ENCODE measurements at regions not wholly inside any gene's neighbourhood (a gene's known extent, or its start where the extent isn't known, plus 50 kb on each side); places are given as distances from the start of the nearest gene placed in this dataset.

- intact Hi-C loops (cut with micrococcal nuclease), result no loop called here
Observed at GRCh38 chr3:175895731-175896130, 1036.6 kb downstream of the NAALADL2 start.

DNA sequence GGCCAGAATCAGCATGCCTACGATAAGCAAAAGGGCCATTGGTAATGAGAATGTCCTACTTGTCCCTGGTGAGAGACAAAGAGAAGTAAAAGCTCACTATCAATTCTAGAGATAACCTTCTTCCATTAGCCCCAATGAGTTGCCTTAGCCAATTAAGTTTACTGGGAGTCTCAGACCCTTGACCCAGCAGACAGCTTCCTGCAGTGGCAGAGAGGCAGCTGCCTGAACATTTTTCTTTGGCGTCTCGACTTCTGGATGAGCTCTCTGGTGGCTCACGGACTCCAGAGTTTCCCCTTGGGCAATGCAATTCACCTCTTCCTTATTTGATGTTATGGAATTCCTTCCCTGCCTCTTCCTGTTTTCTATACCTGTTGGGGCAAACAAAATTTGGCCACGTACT lies 1034.4 kb downstream of the NAALADL2 start:
- intact Hi-C loops (cut with micrococcal nuclease), result no loop called here

GRCh38 chr3:175890066-175890465 lies 1030.9 kb downstream of the NAALADL2 start:
- intact Hi-C loops (cut with micrococcal nuclease), result no loop called here

- intact Hi-C loops (cut with micrococcal nuclease), result no loop called here
Observed at GRCh38 chr3:175885231-175885766, 1026.2 kb downstream of the NAALADL2 start.

DNA sequence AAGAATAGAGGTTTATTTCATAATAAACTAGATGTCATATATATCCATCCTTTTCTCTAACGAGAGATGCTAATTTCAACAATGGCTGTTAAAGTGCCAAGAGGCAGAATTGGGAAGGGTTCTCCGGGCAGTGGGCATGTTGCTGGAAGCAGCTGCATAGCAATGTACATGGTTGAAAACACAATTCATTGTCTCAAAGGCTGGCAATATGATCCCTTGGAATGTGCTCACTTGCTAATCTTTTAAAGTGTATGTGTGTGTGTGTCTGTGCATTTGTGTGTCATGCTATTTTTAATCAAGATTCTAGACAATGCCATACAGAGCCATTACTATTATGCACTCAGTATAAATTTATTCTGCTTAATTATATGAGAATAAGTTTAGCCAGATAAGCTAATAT lies 1020.3 kb downstream of the NAALADL2 start:
- intact Hi-C loops (cut with micrococcal nuclease), result no loop called here

DNA sequence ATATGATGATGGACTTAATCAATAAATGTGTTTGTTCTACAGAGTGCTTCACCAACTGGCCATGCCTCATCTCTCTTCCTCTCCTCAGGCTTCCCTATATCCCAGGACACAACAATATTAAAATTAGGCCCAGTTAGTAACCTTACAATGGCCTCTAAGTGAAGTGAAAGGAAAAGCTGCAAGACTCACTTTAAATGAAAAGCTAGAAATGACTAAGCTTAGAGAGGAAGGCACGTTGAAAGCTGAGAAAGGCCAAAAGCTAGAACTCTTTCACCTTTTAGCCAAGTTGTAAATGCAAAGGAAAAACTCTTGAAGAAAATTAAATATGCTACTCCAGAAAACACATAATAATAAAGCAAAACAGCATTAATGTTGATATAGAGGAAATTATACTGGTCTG lies 1010.3 kb downstream of the NAALADL2 start:
- intact Hi-C loops (cut with micrococcal nuclease), result no loop called here

DNA sequence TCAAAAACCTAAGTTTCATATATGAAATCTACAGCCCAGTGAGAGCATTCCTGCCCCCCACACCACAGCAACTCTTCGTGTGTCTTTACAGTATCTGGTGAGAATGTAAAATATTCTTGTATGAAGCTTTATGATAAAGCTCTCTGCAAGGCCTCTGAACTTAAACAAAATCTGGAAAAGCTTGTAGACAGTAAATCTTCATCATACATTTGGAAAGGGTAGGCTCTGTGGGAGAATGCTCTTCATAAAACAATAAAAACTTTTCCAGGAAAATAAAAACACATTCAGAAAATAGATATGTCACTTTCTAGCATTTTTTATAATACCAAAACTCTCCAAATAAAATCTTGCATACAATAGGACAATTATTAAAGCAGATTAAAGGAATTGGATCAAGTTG lies 1009.5 kb downstream of the NAALADL2 start:
- intact Hi-C loops (cut with micrococcal nuclease), result no loop called here

GRCh38 chr3:175865724-175866123 lies 1006.6 kb downstream of the NAALADL2 start:
- intact Hi-C loops (cut with micrococcal nuclease), result no loop called here

DNA sequence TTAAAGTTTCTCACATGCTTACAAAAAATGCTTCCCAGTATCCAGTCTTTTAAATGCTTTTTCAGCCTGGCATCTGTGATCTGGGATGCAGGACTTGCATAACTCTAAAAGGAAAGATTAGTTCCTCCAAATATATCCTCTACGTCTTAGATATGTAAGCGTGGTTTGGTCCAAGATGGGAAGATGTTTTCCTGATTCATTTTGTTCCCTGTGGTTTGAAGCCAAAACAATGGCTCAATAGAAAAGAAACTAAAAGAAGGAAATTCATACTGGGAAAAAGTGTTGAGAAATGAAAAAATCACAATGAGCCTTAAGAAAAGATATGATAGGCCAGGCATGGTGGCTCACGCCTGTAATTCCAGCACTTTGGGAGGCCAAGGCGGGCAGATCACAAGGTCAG lies 1002.8 kb downstream of the NAALADL2 start:
- intact Hi-C loops (cut with micrococcal nuclease), result no loop called here

Data from T-helper 1 cell treated with Interleukin-12 subunit alpha and Interleukin-12 subunit beta and Interleukin-4 antibody, amounts not matched to agents 30 ng/mL and 1 ng/mL, for 36 hours (primary cell).